T-helper 1 cell treated with Interleukin-12 subunit alpha and Interleukin-12 subunit beta and Interleukin-4 antibody, amounts not matched to agents 30 ng/mL and 1 ng/mL, for 36 hours (primary cell): ENCODE measurements at regions not wholly inside any gene's neighbourhood (a gene's known extent, or its start where the extent isn't known, plus 50 kb on each side); places are given as distances from the start of the nearest gene placed in this dataset.
"Not testable (repeated sequence)": the region's sequence is repeated elsewhere in the genome, so short reads cannot be mapped to it uniquely, and the experiment has no call there.

Experiments
- intact Hi-C: fragments of 100-400 bp; cut with micrococcal nuclease; formaldehyde crosslinking; loops from one replicate; pipeline ENCODE4 v1.15.1; 2024

- intact Hi-C loops = no loop called here
These were observed 736.8 kb downstream of the DIPK2A start for GRCh38 chr3:144708437-144708836.

- intact Hi-C loops = no loop called here
These were observed 765.7 kb downstream of the DIPK2A start for GRCh38 chr3:144737281-144737680.

GRCh38 chr3:144743225-144743668 is 771.6 kb downstream of the DIPK2A start:
- intact Hi-C loops = no loop called here

- intact Hi-C loops = no loop called here
These were observed 772.9 kb downstream of the DIPK2A start for GRCh38 chr3:144744473-144744872.

GRCh38 chr3:144746631-144747030 is 775.0 kb downstream of the DIPK2A start:
- intact Hi-C loops = no loop called here

- intact Hi-C loops = not testable (repeated sequence)
These were observed 778.1 kb downstream of the DIPK2A start for GRCh38 chr3:144749536-144750253.

- intact Hi-C loops = no loop called here
These were observed 782.6 kb downstream of the DIPK2A start for GRCh38 chr3:144754076-144754783.

GRCh38 chr3:144756704-144757440 is 785.2 kb downstream of the DIPK2A start:
- intact Hi-C loops = no loop called here

GRCh38 chr3:144760831-144761230 is 789.2 kb downstream of the DIPK2A start:
- intact Hi-C loops = no loop called here

- intact Hi-C loops = no loop called here
These were observed 790.5 kb downstream of the DIPK2A start for GRCh38 chr3:144762091-144762490.

GRCh38 chr3:144763878-144764454 is 792.3 kb downstream of the DIPK2A start:
- intact Hi-C loops = no loop called here

- intact Hi-C loops = no loop called here
These were observed 798.7 kb downstream of the DIPK2A start for GRCh38 chr3:144770281-144770680.

GRCh38 chr3:144770915-144771351 is 799.3 kb downstream of the DIPK2A start:
- intact Hi-C loops = no loop called here

- intact Hi-C loops = no loop called here
These were observed 799.8 kb downstream of the DIPK2A start for GRCh38 chr3:144771381-144771870.

- intact Hi-C loops = no loop called here
These were observed 800.7 kb downstream of the DIPK2A start for GRCh38 chr3:144772372-144772771.

GRCh38 chr3:144773350-144773749 is 801.7 kb downstream of the DIPK2A start:
- intact Hi-C loops = no loop called here

- intact Hi-C loops = no loop called here
These were observed 803.3 kb downstream of the DIPK2A start for GRCh38 chr3:144774897-144775296.

- intact Hi-C loops = no loop called here
These were observed 803.9 kb downstream of the DIPK2A start for GRCh38 chr3:144775551-144775950.

GRCh38 chr3:144777906-144778305 is 806.3 kb downstream of the DIPK2A start:
- intact Hi-C loops = no loop called here

- intact Hi-C loops = no loop called here
These were observed 819.4 kb downstream of the DIPK2A start for GRCh38 chr3:144791034-144791433.

GRCh38 chr3:144801890-144802289 is 830.3 kb downstream of the DIPK2A start:
- intact Hi-C loops = no loop called here

- intact Hi-C loops = no loop called here
These were observed 837.8 kb downstream of the DIPK2A start for GRCh38 chr3:144809380-144809779.
